SU-DHL-6 (cell line): ENCODE measurements at regions not wholly inside any gene's neighbourhood (a gene's known extent, or its start where the extent isn't known, plus 50 kb on each side); places are given as distances from the start of the nearest gene placed in this dataset.
"Not testable (repeated sequence)": the region's sequence is repeated elsewhere in the genome, so short reads cannot be mapped to it uniquely, and the experiment has no call there.

ENCODE experiments used
- EZH2phosphoT487 ChIP-seq: fragments of 200-600 bp; sonication (generic), shearing (Covaris generic); conservative IDR thresholded peaks from 2 replicates; pipeline ENCODE4 v1.6.1; 2018; ENCODE audit warnings: mild to moderate bottlenecking, antibody characterized with exemption, low read length, moderate library complexity, mixed read lengths
- TF ChIP-seq, protein P1 (sequence below): fragments of 200-600 bp; sonication (generic); IDR thresholded peaks from one replicate; pipeline ENCODE4 v1.5.1; 2017; ENCODE audit warnings: antibody characterized with exemption, mild to moderate bottlenecking, low read length, moderate library complexity; ENCODE audit not compliant: insufficient read depth, poor library complexity, severe bottlenecking

DNA sequence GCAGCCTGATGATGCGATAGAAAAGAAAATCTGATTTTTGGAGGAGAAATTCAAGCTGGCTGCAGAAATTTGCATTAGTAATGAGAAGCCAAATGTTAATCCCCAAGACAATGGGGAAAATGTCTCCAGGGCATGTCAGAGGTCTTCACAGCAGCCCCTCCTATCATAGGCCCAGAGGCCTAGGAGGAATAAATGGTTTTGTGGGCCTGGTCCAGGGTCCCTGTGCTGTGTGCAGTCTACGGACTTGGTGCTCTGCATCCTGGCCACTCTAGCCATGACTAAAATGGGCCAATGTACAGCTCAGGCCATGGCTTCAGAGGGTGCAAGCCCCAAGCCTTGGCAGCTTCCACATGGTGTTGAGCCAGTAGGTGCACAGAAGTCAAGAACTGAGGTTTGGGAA, 303.8 kb upstream of the SEMA3C start:
- TF ChIP-seq, protein P1, sequence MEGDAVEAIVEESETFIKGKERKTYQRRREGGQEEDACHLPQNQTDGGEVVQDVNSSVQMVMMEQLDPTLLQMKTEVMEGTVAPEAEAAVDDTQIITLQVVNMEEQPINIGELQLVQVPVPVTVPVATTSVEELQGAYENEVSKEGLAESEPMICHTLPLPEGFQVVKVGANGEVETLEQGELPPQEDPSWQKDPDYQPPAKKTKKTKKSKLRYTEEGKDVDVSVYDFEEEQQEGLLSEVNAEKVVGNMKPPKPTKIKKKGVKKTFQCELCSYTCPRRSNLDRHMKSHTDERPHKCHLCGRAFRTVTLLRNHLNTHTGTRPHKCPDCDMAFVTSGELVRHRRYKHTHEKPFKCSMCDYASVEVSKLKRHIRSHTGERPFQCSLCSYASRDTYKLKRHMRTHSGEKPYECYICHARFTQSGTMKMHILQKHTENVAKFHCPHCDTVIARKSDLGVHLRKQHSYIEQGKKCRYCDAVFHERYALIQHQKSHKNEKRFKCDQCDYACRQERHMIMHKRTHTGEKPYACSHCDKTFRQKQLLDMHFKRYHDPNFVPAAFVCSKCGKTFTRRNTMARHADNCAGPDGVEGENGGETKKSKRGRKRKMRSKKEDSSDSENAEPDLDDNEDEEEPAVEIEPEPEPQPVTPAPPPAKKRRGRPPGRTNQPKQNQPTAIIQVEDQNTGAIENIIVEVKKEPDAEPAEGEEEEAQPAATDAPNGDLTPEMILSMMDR: not testable (repeated sequence)
- not testable (repeated sequence) for TF ChIP-seq EZH2phosphoT487
